Esophagus squamous epithelium (tissue), 5 donors: ENCODE measurements at regions not wholly inside any gene's neighbourhood (a gene's known extent, or its start where the extent isn't known, plus 50 kb on each side); places are given as distances from the start of the nearest gene placed in this dataset.

Experiments used
- DNase-seq: peaks from one replicate; lab custom pipeline; 2025; lab: John Stamatoyannopoulos, UW
- H3K27ac ChIP-seq, 4 donors: fragments of 200-600 bp; sonication (generic); one replicate each; pipeline ENCODE4 v1.5.1; 2016 to 2019; ENCODE audit warnings: mild to moderate bottlenecking in 1 of 4
- H3K27me3 ChIP-seq, 4 donors: fragments of 200-600 bp; sonication (generic); 1 replicate in 3 of 4; 2 replicates in 1 of 4; pipeline versions ENCODE4 v1.5.1 to v1.6.0; 2017 to 2021; ENCODE audit warnings: antibody characterized with exemption in 1 of 4
- H3K36me3 ChIP-seq, 3 donors: fragments of 200-600 bp; sonication (generic); one replicate each; pipeline ENCODE4 v1.5.1; 2016 to 2019
- H3K4me1 ChIP-seq, 3 donors: fragments of 200-600 bp; sonication (generic); one replicate each; pipeline ENCODE4 v1.5.1; 2017 to 2019
- H3K4me3 ChIP-seq, 4 donors: fragments of 200-600 bp; sonication (generic); 1 replicate in 3 of 4; 2 replicates in 1 of 4; pipeline ENCODE4 v1.5.1; 2016 to 2019; ENCODE audit warnings: mild to moderate bottlenecking in 2 of 4, moderate library complexity in 1 of 4
- H3K9me3 ChIP-seq, 3 donors: fragments of 200-600 bp; sonication (generic); one replicate each; pipeline ENCODE4 v1.5.1; 2016 to 2019
- CTCF ChIP-seq, 6 experiments: fragments of 450-650 bp in 4 of 6; fragments of 200-600 bp in 2 of 6; sonication (generic) in 2 of 6; IDR thresholded peaks; one replicate each; pipeline ENCODE4 v1.5.1; 2016 to 2019; ENCODE audit warnings: antibody characterized with exemption in 6 of 6, mild to moderate bottlenecking in 4 of 6, moderate library complexity in 4 of 6
- POLR2A ChIP-seq, 4 donors: fragments of 450-650 bp; IDR thresholded peaks; one replicate each; pipeline ENCODE4 v1.6.1; 2017; ENCODE audit warnings: antibody characterized with exemption in 4 of 4, mild to moderate bottlenecking in 4 of 4, moderate library complexity in 3 of 4
- WGBS, 2 donors: methylation state at CpG; one replicate each; pipeline ENCODE4 v1.1.5; 2018; 5-methylcytosine and 5-hydroxymethylcytosine counted together
- intact Hi-C: fragments of 100-400 bp; cut with DNase I; formaldehyde crosslinking; loops from one replicate; pipeline ENCODE4 v1.15.0; 2022
- donor health status: DM: yes; HTN: yes; CAD: no.

GRCh38 chr4:11869191-11869870 lies 440.6 kb upstream of the HS3ST1 start:
- 53 to 67% methylated on average over 6 of the region's 6 CpGs for WGBS, 2 donors
- Histone ChIP-seq H3K36me3 (no peaks in the 10 kb centered on the region), H3K27ac (no peak overlapping the region), H3K27me3 (no peaks in the 10 kb centered on the region), H3K4me3 (no peak overlapping the region), H3K9me3 (no peaks in the 10 kb centered on the region), H3K4me1 (no peaks in the 10 kb centered on the region)
- no peak for DNase-seq
- intact Hi-C loops, result no loop called here
- TF ChIP-seq POLR2A (IDR thresholded peaks at IDR 0.05), result no peak
- TF ChIP-seq CTCF (IDR thresholded peaks at IDR 0.05), result no peak

- DNase-seq, result no peak
- H3K4me1 ChIP-seq, result no peaks in the 10 kb centered on the region
- WGBS, 2 donors, result 20 to 55% methylated on average over 1 of the region's 1 CpG
- no peaks in the 10 kb centered on the region for H3K36me3 ChIP-seq
- no peaks in the 10 kb centered on the region for H3K27me3 ChIP-seq
- no peak overlapping the region for H3K4me3 ChIP-seq
- intact Hi-C loops, result no loop called here
- TF ChIP-seq CTCF (IDR thresholded peaks at IDR 0.05) (no peak), POLR2A (IDR thresholded peaks at IDR 0.05) (no peak)
- no peak overlapping the region for H3K27ac ChIP-seq
- no peaks in the 10 kb centered on the region for H3K9me3 ChIP-seq
Measured at GRCh38 chr4:11866391-11866790, 437.7 kb upstream of the HS3ST1 start.

GRCh38 chr4:11860996-11861395 lies 432.3 kb upstream of the HS3ST1 start:
- intact Hi-C loops, result no loop called here
- WGBS, 2 donors, result 45 to 60% methylated on average over 1 of the region's 1 CpG

GRCh38 chr4:11857881-11858280 lies 429.2 kb upstream of the HS3ST1 start:
- TF ChIP-seq POLR2A (IDR thresholded peaks at IDR 0.05), result no peak
- no peak for TF ChIP-seq CTCF (IDR thresholded peaks at IDR 0.05)
- Histone ChIP-seq H3K4me3 (no peak overlapping the region), H3K4me1 (no peaks in the 10 kb centered on the region), H3K27me3 (no peaks in the 10 kb centered on the region), H3K9me3 (no peaks in the 10 kb centered on the region), H3K36me3 (no peaks in the 10 kb centered on the region), H3K27ac (no peak overlapping the region)
- intact Hi-C loops, result no loop called here
- DNase-seq, result no peak

More at GRCh38 chr4:11860996-11861395, 432.3 kb upstream of the HS3ST1 start:
- Histone ChIP-seq H3K9me3 (no peaks in the 10 kb centered on the region), H3K27ac (no peak overlapping the region), H3K36me3 (no peaks in the 10 kb centered on the region), H3K27me3 (no peaks in the 10 kb centered on the region), H3K4me1 (no peaks in the 10 kb centered on the region), H3K4me3 (no peak overlapping the region)
- TF ChIP-seq POLR2A (IDR thresholded peaks at IDR 0.05) (no peak), CTCF (IDR thresholded peaks at IDR 0.05) (no peak)
- no peak for DNase-seq

GRCh38 chr4:11847167-11847566 lies 418.5 kb upstream of the HS3ST1 start:
- no peaks in the 10 kb centered on the region for H3K9me3 ChIP-seq
- H3K27ac ChIP-seq, result no peak overlapping the region
- H3K27me3 ChIP-seq, result no peaks in the 10 kb centered on the region
- intact Hi-C loops, result no loop called here
- WGBS, 2 donors, result 71% methylated on average over 4 of the region's 4 CpGs
- no peaks in the 10 kb centered on the region for H3K4me1 ChIP-seq
- DNase-seq, result no peak
- TF ChIP-seq POLR2A (IDR thresholded peaks at IDR 0.05), result no peak
- no peak for TF ChIP-seq CTCF (IDR thresholded peaks at IDR 0.05)
- H3K36me3 ChIP-seq, result no peaks in the 10 kb centered on the region
- no peak overlapping the region for H3K4me3 ChIP-seq
